Panc1 (cell line): ENCODE measurements at regions not wholly inside any gene's neighbourhood (a gene's known extent, or its start where the extent isn't known, plus 50 kb on each side); places are given as distances from the start of the nearest gene placed in this dataset.

Experiments used
- ATAC-seq: fragments of 200-7000 bp; cut with Tn5 transposase; 2 replicates; pipeline ENCODE4 v1.9.1; 2020; ENCODE audit warnings: mild to moderate bottlenecking, moderate library complexity
- BruUV-seq: library from RNA; stranded (reverse); fragments of 400-500 nt; replicated peaks from 2 replicates; lab custom pipeline; 2021; lab: Mats Ljungman, UMichigan
- CTCF ChIA-PET: fragments of 300-600 bp; sonication (Branson Sonifier 250); formaldehyde crosslinking; loops from one replicate; lab custom pipeline; 2022; ENCODE audit warnings: antibody characterized with exemption; lab: Charles Lee
- POLR2A ChIA-PET: fragments of 300-600 bp; sonication (Branson Sonifier 250); formaldehyde crosslinking; loops from one replicate; lab custom pipeline; 2022; ENCODE audit warnings: antibody characterized with exemption; lab: Charles Lee
- DNase-seq: peaks from one replicate; pipeline ENCODE4 v3.0.0-alpha.2; 2010; ENCODE audit warnings: low read depth, low spot score
- H3K27ac ChIP-seq: 2 replicates; pipeline ENCODE4 v1.5.1; 2011; ENCODE audit warnings: mild to moderate bottlenecking, low read length, inconsistent platforms
- H3K27me3 ChIP-seq: fragments of 200-500 bp; sonication (Bioruptor generic); 2 replicates; pipeline ENCODE4 v1.6.0; 2014; ENCODE audit warnings: low read length, inconsistent platforms; ENCODE audit not compliant: control insufficient read depth, insufficient read depth
- H3K36me3 ChIP-seq: fragments of 200-500 bp; sonication (Bioruptor generic); 2 replicates; pipeline ENCODE4 v1.5.1; 2014; ENCODE audit warnings: inconsistent platforms, mild to moderate bottlenecking, low read length, moderate library complexity; ENCODE audit not compliant: control insufficient read depth, insufficient read depth
- H3K4me1 ChIP-seq: 2 replicates; pipeline ENCODE4 v1.5.1; 2011; ENCODE audit warnings: inconsistent platforms, mild to moderate bottlenecking, low read length, moderate library complexity; ENCODE audit not compliant: control insufficient read depth, insufficient read depth
- H3K4me3 ChIP-seq, 2 experiments: 2 replicates each; pipeline ENCODE4 v1.5.1; 2011 to 2012; ENCODE audit warnings: low read depth in 2 of 2, low read length in 2 of 2, mild to moderate bottlenecking in 2 of 2, inconsistent platforms in 1 of 2, moderate library complexity in 1 of 2
- H3K9me3 ChIP-seq: fragments of 200-500 bp; sonication (Bioruptor generic); 2 replicates; pipeline ENCODE4 v1.5.1; 2014; ENCODE audit warnings: low read depth, mild to moderate bottlenecking, inconsistent platforms, low read length, moderate library complexity; ENCODE audit not compliant: control insufficient read depth, insufficient read depth
- POLR2AphosphoS5 ChIP-seq: IDR thresholded peaks from 2 replicates; pipeline ENCODE4 v1.6.1; 2012; ENCODE audit warnings: mild to moderate bottlenecking, low read depth, low read length, moderate library complexity
- SIN3A ChIP-seq: IDR thresholded peaks from 2 replicates; pipeline ENCODE4 v1.6.1; 2012; ENCODE audit warnings: low read depth, mild to moderate bottlenecking, low read length, moderate library complexity, borderline replicate concordance; ENCODE audit not compliant: insufficient read depth
- TCF7L2 ChIP-seq: IDR thresholded peaks from 2 replicates; pipeline ENCODE4 v1.6.1; 2011; ENCODE audit warnings: mild to moderate bottlenecking, low read depth, low read length, inconsistent platforms
- in situ Hi-C: cut with HindIII; loops from 2 replicates; pipeline ENCODE4 v1.10.0; 2016; ENCODE audit warnings: low sequenced_read_pairs, low pct_unique_long_range_greater_than_20kb
- intact Hi-C: fragments of 100-400 bp; cut with micrococcal nuclease; formaldehyde crosslinking; loops from one replicate; pipeline ENCODE4 v1.10.0; 2022; ENCODE audit not compliant: unreplicated experiment
- TF ChIP-seq, protein P1 (sequence below), 2 experiments: IDR thresholded peaks; 2 replicates each; pipeline ENCODE4 v1.6.1; 2011 to 2012; ENCODE audit warnings: low read depth in 2 of 2, control low read depth in 1 of 2, low read length in 1 of 2, mild to moderate bottlenecking in 1 of 2, moderate library complexity in 1 of 2; ENCODE audit not compliant: insufficient read depth in 1 of 2
- TF ChIP-seq, protein P2 (sequence below): fragments of 450-650 bp; IDR thresholded peaks from 2 replicates; pipeline ENCODE4 v1.5.1; 2017; ENCODE audit warnings: mild to moderate bottlenecking

DNA sequence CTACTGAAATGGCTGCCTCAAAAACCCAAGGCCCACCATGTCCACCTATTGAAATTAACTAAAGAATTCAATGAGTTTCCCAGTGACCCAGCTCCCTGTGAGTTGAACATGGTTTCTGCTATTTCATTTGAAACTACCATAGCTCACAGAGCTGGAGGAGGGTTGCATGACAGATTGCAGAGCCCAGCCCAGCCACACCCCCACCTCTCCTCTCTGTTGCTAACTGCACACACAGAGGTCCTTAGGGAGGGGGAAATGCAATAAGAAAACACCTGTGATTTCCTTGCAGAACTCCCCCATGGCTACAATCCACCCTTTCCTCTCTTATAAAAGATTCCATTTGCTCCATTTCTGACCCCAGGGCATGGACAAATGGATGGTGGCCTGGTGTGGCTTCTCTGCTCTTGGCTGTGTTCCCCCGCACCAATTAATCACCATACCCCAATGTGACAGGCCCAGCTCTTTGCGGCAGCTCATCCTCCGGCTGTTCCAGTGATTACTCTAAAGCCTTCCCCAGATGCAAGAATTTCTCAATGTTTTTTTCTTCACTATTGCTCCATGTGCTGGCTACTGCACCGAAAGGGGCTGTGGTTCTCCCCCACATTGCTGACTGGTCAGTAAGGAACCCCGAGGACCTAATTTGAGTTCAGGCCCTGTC, 208.4 kb upstream of the KBTBD8 start:
- DNase-seq, result no peak
- Histone ChIP-seq H3K27me3 (no peaks in the 10 kb centered on the region), H3K4me3 (no peak overlapping the region), H3K27ac (no peak overlapping the region), H3K9me3 (no peaks in the 10 kb centered on the region), H3K36me3 (no peaks in the 10 kb centered on the region), H3K4me1 (no peaks in the 10 kb centered on the region)
- intact Hi-C loops (no loop called here), in situ Hi-C loops (no loop called here)
- ATAC-seq, result no peak
- ChIA-PET POLR2A (no interaction called here), CTCF (no interaction called here)
- no TSS peak for BruUV-seq
- TF ChIP-seq POLR2AphosphoS5 (no peak), SIN3A (no peak), TCF7L2 (no peak)
- TF ChIP-seq, protein P1, sequence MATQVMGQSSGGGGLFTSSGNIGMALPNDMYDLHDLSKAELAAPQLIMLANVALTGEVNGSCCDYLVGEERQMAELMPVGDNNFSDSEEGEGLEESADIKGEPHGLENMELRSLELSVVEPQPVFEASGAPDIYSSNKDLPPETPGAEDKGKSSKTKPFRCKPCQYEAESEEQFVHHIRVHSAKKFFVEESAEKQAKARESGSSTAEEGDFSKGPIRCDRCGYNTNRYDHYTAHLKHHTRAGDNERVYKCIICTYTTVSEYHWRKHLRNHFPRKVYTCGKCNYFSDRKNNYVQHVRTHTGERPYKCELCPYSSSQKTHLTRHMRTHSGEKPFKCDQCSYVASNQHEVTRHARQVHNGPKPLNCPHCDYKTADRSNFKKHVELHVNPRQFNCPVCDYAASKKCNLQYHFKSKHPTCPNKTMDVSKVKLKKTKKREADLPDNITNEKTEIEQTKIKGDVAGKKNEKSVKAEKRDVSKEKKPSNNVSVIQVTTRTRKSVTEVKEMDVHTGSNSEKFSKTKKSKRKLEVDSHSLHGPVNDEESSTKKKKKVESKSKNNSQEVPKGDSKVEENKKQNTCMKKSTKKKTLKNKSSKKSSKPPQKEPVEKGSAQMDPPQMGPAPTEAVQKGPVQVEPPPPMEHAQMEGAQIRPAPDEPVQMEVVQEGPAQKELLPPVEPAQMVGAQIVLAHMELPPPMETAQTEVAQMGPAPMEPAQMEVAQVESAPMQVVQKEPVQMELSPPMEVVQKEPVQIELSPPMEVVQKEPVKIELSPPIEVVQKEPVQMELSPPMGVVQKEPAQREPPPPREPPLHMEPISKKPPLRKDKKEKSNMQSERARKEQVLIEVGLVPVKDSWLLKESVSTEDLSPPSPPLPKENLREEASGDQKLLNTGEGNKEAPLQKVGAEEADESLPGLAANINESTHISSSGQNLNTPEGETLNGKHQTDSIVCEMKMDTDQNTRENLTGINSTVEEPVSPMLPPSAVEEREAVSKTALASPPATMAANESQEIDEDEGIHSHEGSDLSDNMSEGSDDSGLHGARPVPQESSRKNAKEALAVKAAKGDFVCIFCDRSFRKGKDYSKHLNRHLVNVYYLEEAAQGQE (IDR thresholded peaks at IDR 0.05; ENCODE audit: insufficient read depth in 1 of 2, low read depth in 2 of 2, low read length in 1 of 2), result no peak
- TF ChIP-seq, protein P2, sequence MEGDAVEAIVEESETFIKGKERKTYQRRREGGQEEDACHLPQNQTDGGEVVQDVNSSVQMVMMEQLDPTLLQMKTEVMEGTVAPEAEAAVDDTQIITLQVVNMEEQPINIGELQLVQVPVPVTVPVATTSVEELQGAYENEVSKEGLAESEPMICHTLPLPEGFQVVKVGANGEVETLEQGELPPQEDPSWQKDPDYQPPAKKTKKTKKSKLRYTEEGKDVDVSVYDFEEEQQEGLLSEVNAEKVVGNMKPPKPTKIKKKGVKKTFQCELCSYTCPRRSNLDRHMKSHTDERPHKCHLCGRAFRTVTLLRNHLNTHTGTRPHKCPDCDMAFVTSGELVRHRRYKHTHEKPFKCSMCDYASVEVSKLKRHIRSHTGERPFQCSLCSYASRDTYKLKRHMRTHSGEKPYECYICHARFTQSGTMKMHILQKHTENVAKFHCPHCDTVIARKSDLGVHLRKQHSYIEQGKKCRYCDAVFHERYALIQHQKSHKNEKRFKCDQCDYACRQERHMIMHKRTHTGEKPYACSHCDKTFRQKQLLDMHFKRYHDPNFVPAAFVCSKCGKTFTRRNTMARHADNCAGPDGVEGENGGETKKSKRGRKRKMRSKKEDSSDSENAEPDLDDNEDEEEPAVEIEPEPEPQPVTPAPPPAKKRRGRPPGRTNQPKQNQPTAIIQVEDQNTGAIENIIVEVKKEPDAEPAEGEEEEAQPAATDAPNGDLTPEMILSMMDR, result no peak

DNA sequence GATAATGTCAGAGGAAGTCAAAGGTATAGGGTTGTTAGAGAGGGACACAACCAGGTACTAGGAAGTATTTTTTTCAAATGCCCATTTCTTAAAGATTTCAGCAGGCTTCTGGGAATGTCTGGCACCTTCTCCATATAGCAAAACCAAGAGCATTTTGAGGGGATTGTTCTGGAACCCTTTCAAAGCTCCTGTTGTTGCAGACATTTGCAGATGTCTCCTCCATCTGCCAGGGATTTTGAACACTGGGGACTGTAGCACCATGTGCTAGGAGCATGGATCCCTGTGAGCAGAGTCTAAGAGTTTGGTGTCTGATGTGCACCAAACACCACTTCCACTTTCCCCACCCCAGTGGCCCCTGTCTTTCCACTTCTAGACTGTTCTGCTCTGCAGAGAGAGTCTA, 206.0 kb upstream of the KBTBD8 start:
- BruUV-seq, result no TSS peak
- Histone ChIP-seq H3K27me3 (no peaks in the 10 kb centered on the region), H3K36me3 (no peaks in the 10 kb centered on the region), H3K4me3 (no peak overlapping the region), H3K9me3 (no peaks in the 10 kb centered on the region), H3K27ac (no peak overlapping the region), H3K4me1 (no peaks in the 10 kb centered on the region)
- TF ChIP-seq, protein P2, result no peak
- no peak for TF ChIP-seq POLR2AphosphoS5
- TF ChIP-seq SIN3A, result no peak
- TF ChIP-seq, protein P1 (IDR thresholded peaks at IDR 0.05; ENCODE audit: insufficient read depth in 1 of 2, low read depth in 2 of 2, low read length in 1 of 2), result no peak
- no peak for TF ChIP-seq TCF7L2
- ATAC-seq (no peak), DNase-seq (no peak)
- ChIA-PET POLR2A (no interaction called here), CTCF (no interaction called here)
- intact Hi-C loops, result no loop called here
- in situ Hi-C loops, result no loop called here
